Cerebellar cortex (tissue), 1 donor: ENCODE measurements at regions not wholly inside any gene's neighbourhood (a gene's known extent, or its start where the extent isn't known, plus 50 kb on each side); places are given as distances from the start of the nearest gene placed in this dataset.
"Not testable (repeated sequence)": the region's sequence is repeated elsewhere in the genome, so short reads cannot be mapped to it uniquely, and the experiment has no call there.

ENCODE experiments used
- DNase-seq: peaks from one replicate; pipeline ENCODE4 v3.0.0-alpha.2; 2015; ENCODE audit warnings: low spot score

DNA sequence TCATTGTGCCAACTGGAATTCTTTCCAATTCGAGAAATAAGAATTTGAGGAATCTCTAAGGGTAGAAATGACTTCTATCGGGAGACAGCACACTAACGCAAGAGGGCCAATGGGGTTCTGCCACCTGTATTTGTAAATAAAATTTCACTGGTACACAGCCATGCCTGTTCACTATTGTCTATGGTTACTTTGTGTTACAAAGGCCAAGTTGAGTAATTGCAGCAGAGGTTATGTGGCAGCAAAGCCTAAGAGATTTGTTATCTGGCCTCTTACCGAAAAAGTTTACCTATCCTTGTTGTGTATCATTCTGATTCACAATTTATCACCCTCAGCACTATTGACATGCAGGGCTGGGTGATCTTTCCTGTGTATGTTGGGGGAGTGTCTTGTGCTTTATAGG is 278.0 kb downstream of the KLF5 start:
- DNase-seq: no peak

DNA sequence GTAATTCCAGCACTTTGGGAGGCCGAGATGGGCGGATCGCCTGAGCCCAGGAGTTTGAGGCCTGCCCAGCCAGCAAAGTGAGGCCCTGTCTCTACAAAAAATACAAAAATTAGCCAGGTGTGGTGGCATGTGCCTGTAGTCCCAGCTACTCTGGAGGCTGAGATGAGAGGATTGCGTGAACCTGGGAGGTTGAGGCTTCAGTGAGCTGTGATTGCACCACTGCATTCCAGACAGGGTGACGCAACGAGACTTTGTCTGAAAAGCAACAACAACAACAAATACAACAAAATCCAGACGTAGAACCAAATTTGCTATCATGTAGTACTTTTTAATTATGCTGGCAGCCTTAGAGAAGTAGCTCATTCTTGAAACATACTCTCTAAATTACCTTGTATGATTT is 277.1 kb downstream of the KLF5 start:
- DNase-seq: no peak

DNA sequence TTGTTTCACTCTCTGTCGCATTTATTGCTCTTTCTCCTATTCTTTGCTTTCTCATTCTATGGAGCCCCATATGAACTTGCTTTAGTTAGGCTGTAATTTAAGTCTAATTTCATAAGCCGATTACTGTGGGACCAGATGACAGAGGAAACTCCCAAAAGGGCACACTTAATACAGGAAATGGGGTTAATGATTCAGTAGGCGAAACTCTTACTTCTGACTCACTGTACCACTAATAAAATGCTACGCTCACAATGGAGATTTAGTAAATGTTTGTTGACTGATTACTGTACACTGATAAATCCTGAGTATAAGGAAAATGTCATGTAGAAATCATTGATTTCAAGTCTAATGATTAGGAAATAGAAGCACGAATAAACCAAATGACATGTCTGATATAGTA is 276.4 kb downstream of the KLF5 start:
- DNase-seq: no peak

DNA sequence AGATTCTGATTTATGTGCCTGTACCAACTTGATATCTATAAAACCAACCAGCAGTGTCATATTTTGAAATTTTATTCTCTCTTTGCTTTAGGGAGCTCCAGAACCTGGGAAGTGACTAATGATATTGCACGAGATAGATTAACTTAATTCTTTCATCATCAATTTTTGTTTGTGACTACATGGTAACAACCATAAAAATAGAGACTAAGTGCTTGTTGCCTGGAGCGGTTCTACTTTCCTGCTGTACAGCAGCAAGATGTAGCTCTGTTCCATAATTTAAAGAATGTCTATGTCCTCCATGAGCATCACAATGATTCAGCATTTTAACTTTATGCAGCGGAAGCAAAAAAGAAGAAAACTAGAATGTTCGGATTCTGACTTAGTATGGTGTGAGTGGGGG is 275.6 kb downstream of the KLF5 start:
- DNase-seq: no peak

DNA sequence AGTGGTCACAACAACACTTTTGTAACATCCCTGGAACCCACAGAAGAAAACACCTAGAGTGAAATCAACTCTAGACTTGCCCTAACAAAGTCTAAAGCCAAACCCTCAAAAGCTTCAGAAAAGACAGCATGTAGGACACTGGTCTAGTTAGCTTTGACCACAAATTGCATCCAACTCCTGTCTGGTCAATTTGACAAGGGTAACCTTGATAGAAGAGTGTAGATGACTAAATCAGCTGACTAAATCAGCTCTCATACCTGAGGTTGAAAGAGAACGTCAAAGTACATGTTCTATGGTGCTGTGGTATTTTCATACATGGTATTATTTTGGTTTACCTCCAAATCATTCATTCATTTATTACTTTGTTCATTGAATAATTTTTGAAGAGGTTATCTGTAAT is 272.8 kb downstream of the KLF5 start:
- no peak for DNase-seq

DNA sequence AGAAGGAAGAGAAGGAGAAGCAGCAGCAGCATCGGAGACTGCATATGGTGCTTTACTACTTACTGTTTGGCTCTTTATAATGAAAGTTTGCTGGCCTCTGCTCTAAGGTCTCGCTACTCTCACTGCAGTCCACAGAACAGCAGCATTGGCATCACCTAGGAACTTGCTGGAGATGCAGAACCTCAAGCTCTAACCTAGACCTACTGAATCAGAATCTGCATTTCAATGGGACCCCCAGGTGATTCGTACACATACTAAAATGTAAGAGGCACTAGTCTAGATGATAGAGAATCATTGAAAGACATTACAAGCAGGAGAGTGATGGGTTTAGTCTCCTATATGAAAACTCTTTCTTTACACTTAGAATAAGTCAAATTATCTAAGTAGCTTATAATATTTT is 270.6 kb downstream of the KLF5 start:
- no peak for DNase-seq

DNA sequence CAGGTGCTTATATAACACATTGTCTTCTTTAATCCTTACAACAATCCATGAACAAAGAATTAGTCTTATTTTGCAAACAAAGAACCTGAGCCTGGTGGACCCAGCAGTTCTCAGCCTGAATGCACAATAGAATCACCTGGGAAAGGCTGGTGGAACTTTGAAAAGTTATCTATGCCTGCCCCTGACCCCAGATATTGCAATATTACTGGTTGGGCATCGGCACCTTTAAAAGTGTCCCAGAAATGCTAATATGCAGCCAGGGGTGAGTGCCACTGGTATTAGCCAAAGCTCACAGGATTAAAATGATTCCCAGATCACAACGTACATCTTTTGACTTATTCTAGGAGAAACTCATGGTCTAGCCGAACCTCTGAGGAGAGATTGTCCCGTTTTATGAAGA is 268.8 kb downstream of the KLF5 start:
- DNase-seq: no peak

DNA sequence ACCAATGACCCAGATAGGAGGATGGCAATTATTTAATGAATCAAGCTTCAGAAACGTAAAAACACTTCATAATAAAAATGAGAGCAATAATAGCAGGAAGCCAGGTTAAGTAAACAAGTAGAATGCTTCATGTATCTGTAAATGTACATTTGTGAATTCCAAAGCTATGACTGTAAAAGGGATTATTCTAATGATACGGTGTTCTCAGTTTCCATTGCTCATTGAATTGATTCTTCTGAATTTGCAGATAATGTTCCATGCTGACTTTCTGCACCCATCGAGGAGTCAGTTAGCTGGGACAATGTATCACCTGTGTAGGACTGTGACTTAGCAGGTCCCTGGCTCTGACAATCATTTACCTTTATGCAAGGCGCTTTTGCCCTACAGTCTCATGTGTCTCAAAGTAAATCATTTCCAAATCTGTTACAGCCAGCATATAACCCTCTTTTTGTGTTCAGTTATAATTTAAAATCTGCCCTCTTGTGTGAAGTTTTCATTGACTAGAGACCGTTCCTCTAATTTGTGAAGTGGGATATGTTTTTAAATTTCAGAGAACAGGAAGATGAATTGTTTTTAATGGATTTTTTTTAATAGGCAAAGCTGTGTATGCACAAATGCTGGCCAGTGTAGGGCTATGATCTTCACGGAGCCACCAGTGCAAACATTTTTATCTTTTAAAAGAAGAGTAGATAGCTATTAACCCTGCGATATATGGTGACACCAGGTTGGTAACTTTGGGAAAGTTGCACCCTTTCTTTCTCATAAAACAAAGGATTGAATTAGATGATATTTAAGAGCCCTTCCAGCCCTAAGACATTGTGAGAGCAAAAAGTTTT is 267.1 kb downstream of the KLF5 start:
- DNase-seq: no peak

DNA sequence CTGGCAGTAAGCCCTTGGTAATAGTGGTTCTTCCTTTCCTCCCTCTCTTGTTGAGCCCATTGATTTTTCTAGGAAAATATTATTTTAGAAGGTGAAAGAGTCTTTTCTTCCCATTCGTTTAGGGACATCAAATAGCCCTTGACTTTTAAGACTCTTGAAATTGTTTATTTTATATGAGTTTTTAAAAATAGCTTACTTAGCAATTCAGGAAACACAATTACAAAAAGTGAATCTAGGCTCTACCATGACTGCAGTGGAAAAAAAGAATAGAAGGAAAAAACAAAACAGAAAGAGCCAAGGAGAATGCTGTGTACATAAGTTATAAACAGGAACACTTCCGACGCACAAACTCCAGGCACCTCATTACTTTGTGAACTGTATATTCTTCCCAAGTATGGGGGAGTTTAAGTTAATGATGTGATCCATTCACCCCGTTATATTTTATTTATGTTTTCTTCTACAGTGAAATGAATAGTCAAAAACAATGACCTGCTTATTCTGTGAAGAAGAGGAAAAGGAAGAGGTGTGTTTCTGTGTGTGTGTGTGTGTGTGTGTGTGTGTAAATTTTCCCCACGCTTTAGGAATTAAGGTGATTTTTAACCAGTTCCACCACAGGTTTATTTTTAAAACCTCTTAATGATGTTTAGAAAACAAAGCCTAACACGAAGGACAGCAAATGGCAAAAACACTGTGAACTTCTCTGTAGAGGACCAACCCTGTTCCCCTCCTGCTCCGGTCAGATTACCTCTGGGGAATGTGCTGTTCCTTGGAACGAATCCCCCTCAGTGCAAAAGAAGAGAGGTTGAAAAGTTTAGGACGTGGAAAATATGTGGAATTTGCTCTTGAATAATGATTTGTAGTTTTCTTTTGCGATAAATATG is 266.3 kb downstream of the KLF5 start:
- no peak for DNase-seq

DNA sequence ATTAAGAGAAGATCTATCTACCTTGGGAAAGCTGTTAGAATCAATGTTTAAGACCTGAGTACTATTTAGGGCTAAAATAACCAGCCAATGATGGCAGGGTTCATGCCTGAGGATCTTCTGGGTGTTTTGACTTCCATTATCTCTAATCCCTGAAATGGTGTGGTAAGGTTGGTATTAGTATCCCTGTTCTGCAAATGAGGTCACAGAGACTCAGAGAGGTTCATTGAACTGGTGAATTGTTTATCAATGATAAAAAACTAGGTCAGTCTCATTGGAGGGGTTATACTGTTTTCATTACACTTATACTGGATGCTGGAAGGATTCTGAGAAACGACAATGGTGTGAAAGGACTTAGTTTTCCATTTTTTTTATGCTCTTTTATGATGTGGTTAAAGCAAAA is 264.8 kb downstream of the KLF5 start:
- no peak for DNase-seq

DNA sequence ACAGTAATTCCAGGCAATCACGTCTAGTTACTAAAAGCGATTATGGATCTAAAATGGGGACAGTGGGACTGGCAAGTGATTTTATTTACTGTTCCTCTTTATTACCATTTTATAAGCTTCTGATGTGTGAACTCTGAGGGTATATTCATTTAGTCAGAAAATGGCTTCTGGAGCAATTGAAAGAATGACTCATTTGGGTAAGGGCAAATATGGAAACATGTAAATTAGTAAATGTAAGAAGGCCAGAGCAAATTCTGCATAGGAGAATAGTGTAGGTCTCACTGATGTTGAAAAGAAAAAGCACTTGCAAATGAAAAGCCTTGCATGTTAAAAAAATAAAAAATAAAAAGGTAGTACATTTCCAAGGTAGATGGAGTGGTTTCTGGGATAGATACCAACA is 262.2 kb downstream of the KLF5 start:
- no peak for DNase-seq

DNA sequence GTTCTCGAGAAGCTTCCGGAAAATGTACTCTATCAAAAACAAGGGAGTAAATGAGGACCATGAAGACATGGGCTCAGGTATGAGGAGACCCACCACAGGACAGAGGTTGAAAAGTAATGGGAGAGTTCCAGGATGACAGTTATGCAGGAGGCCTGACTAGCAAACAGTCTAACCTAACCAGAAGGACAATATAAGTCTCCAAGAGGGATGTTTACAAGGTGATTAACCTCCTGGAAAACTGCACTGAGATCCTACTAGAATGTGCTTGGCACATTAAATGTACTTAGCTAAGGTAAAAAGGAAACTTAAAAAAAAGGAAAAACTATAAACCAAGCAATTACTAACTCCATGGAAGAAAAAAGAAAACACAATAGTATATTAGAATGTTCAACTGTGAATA is 258.3 kb downstream of the KLF5 start:
- DNase-seq: no peak

DNA sequence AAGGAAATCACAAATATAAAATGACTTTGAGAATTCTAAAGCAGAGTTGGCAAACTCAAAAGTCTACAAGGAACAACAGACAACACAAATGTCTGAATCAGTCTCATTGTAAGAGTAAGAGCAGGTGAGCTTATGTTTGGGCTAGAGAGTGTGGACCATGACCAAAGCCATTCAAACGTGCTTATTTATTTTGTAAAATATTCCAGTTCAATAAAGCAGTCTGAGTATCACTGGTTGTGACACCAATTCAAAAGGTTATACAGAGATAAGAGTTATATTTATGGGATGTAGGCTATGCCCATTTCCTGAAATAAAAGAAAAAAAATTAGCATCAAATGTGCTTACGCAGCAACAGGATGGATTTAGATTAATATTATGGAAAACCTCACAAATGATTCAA is 251.6 kb downstream of the KLF5 start:
- no peak for DNase-seq

DNA sequence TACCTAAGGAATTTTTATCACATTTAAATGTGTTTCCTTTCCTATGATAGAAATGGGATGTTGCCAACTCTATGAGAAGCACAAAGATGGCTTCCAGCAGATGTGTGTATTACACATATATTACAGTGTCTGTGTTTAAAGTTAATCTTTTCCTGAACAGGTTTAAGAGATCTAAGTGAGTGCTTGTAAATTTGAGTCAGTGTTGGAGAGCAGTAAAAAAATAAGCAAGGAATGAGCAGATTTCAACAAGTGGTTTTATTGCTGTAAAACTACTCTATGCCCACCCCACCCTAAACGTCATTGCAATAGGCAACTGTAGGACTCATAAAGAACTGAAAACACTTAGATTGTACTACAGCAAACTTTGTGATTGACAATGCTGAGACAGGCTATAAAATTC is 248.7 kb downstream of the KLF5 start:
- no peak for DNase-seq

DNA sequence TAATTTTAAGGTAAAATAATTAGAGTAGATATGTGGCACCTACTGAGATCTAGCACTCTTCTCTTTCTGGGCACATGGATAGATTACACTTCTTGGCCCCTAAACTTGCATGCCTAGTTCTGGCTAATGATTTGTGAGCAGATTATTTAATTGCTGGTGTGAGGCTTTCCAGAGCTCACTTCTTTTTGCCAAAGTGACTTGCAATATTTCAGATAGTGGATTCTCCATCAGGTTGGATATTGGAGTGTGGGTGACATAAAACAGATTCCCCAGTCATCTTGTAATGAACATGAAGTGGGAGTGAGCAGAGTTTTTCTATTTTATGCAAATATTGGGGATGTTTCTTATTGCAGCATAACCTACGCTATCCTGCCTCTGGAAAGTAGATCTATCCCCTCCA is 247.9 kb downstream of the KLF5 start:
- no peak for DNase-seq

DNA sequence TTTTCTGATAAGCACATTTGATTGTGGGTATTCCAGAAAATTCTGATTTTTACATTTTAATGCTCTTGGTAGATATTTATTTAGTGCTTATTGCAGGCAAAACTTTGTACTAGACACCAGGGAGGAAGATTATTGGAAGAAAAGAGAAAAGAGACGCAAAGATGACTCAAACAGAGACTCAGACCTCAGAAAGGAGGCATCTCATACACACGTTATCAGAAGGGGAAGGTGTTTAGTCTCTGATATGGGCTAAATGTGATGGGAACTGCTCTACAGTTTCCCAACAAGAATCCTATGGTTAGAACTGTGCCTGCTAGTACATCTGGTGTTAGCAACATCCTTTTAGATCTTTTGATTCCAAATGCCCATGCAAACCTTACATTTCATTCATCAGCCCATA is 245.6 kb downstream of the KLF5 start:
- no peak for DNase-seq

DNA sequence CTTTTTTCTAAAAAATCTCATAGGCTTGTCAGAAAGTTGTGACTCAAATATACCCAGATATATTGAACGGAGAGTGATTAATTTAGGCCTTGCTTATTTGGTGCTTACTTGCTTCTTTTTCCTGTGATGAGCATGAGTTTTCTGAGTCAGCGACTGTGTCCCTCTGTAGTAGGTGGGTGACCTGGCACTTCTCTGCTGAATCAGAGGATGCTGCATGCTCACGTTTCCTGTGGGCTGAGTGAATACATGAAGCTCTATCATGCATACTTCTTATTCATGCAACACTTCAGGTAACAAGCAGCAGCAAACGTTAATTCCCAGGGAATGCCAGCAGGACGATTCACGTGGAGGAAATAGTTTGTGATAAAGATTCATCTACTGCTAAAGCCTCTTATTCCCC is 245.0 kb downstream of the KLF5 start:
- no peak for DNase-seq

DNA sequence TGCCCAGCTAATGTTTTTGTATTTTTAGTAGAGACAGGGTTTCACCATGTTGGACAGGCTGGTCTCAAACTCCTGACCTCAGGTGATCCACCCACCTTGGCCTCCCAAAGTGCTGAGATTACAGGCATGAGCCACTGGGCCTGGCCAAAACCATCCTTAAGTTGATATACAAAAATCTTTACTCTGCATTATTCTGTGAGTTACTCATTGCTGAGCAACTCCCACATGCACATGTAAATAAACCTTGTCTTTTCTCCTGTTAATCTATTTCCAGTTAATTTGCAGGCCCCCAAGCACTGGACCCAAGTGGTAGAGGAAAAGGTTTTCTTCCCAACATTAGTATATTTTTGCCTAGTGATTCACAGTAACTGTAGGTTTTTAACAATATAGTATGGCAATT is 242.8 kb downstream of the KLF5 start:
- not testable (repeated sequence) for DNase-seq

DNA sequence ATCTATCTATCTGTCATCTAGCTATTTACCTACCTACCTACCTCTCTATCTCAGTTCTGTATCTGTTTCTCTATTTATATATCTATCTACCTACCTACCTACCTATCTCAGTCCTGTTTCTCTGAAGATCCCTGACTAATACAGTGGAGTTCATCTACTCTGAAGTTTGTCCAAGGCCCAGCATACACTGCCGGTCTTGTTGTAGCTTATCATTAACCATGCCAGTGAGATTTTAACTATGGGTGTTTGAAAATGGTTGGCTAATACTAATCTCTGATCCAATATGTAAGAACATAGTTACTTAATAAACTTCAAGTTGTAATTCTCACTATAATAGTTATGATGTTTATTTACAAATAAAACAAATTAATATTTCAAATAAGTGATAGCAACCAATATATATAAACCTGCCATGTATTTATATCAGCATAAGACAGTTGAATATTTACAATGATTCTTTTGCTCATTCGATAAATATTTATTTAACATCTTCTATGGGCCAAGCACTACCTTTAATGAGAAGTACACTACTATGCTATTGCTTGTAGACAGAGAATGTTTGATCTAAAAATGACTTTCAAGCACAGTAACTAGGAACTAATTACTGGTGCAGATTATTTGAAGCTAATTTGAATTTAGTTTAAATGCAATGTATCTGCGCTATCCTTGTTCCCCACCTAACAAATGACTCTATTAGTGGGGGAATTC is 242.1 kb downstream of the KLF5 start:
- DNase-seq: no peak

DNA sequence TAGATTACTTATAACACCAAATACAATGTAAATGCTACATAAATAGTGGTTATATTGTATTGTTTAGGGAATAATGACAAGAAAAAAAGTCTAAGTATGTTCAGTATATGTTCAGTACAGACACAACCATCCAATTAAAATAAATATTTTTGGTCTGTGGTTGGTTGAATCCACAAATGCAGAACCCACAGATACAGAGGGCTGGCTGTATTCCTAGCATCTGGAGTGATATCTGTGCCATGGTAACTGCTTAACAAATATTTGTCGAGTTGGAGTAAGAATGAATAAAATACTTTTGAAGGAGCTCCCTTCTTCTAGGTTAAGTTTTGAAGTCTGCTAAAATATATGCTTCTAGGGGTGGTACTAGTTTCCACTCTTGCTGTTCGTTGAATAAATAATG is 241.0 kb downstream of the KLF5 start:
- DNase-seq: no peak

DNA sequence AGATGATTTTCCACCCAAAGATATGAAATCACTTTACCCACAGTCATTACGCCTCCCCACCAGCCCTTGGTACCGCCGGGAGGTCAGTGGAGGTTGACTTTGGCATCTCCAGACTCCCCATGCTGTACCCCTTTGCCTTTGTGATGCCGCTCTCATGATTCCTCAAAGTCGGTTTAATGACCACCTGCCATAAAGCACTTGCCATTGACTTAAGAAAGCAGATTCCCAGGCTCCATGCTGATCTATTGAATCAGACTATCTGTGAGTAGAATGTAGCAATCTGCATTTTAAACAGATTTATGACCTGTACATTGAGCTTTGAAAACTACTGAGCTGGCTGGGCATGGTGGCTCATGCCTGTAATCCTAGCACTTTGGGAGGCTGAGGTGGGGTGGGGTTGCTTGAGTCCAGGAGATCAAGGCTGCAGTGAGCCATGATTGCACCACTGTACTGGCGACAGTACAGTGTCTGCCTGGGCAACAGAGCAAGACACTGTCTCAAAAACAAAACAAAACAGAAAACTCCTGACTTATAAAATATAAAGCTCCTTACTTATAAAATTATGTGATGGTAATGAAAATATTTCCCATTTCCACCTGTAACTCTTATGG is 235.2 kb downstream of the KLF5 start:
- DNase-seq: no peak

DNA sequence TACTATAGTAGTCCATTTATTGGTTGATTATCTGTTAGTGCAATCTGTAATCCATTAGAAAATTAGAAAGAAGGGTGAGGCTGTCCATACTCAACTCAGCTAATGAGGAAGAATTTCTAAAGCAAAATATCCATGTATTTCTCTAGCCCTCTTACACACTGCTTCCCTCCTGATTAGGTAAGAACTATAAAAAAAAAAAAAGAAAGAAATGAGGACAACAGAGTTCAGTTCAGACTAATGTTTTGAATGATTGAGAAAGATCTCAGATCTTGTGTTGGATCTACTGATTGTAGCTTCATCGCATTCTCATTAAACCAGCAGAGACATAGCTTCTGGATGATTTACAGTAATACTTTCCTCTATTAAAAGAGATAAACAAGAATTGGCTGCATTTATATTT is 233.3 kb downstream of the KLF5 start:
- DNase-seq: no peak
